C4-2B (cell line): ENCODE measurements at regions not wholly inside any gene's neighbourhood (a gene's known extent, or its start where the extent isn't known, plus 50 kb on each side); places are given as distances from the start of the nearest gene placed in this dataset.

ENCODE experiments used
- ZFX ChIP-seq: fragments of 450-650 bp; IDR thresholded peaks from 2 replicates; pipeline ENCODE4 v1.6.1; 2017
- TF ChIP-seq, protein P1 (sequence below): fragments of 450-650 bp; conservative IDR thresholded peaks from 2 replicates; pipeline ENCODE4 v1.5.1; 2017; ENCODE audit warnings: mild to moderate bottlenecking

DNA sequence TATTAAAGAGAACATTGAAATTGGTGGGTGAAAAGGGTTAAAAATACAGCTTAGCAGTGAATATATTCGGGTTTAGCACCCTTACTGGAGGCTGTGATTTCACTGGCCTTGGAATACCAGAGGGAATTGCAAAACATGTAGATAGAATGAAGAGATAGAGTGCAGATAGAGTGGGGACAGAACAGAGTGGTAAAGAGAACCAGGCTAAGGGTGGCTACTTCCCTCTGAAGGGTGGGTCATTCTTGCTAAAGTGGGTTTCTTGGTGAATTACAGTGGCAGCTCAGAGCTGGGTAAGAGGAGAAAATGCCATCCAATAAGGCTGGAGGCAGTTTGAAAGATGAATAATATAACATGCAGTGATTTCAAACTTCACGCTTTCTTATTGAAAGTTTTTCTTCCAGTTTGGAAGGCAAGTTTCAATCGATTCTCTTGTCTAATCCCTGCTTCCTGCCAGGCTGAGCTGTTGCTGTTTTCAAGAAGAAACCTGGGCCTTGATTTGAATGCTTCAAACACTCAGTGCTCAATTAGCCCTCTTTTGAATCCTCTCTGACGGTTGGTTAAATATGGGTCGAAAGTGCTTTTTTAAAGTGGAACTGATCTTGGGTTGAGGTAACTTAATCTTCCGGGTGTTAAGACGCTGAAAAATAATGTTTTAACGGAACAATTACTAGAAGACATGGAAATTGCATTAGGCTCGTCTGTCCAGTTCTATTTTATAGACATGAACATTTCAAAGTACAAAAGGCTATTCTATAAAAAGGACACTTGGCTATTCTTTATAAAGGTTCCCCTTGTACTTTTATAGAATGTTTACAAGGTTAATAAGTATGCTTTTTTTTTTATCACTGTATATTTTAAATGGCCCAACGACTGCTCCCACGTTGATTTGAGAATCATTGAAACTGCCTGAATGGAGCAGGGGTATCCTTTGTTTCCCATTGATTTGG, 203.3 kb downstream of the BCAS1 start:
- TF ChIP-seq, protein P1, sequence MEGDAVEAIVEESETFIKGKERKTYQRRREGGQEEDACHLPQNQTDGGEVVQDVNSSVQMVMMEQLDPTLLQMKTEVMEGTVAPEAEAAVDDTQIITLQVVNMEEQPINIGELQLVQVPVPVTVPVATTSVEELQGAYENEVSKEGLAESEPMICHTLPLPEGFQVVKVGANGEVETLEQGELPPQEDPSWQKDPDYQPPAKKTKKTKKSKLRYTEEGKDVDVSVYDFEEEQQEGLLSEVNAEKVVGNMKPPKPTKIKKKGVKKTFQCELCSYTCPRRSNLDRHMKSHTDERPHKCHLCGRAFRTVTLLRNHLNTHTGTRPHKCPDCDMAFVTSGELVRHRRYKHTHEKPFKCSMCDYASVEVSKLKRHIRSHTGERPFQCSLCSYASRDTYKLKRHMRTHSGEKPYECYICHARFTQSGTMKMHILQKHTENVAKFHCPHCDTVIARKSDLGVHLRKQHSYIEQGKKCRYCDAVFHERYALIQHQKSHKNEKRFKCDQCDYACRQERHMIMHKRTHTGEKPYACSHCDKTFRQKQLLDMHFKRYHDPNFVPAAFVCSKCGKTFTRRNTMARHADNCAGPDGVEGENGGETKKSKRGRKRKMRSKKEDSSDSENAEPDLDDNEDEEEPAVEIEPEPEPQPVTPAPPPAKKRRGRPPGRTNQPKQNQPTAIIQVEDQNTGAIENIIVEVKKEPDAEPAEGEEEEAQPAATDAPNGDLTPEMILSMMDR: no peak
- no peak for TF ChIP-seq ZFX
